Heart right ventricle (tissue), 16 donors: ENCODE measurements at regions not wholly inside any gene's neighbourhood (a gene's known extent, or its start where the extent isn't known, plus 50 kb on each side); places are given as distances from the start of the nearest gene placed in this dataset.

Experiments used
- ATAC-seq, 8 donors: fragments of 200-7000 bp; cut with Tn5 transposase; one replicate each; pipeline ENCODE4 v1.9.1; 2020; ENCODE audit warnings: mild to moderate bottlenecking in 8 of 8, moderate library complexity in 8 of 8, moderate number of reproducible peaks in 1 of 8
- DNase-seq, 2 donors: peaks; one replicate each; pipeline ENCODE4 v3.0.0-alpha.2; 2020
- H3K27ac ChIP-seq, 10 donors: fragments of 200-600 bp; sonication (generic) in 2 of 10; one replicate each; pipeline versions ENCODE4 v1.5.0 to v1.8.0; 2020 to 2022; ENCODE audit warnings: mild to moderate bottlenecking in 3 of 10
- H3K27me3 ChIP-seq, 7 donors: fragments of 200-600 bp; one replicate each; pipeline ENCODE4 v1.8.0; 2021 to 2022; ENCODE audit warnings: mild to moderate bottlenecking in 2 of 7
- H3K36me3 ChIP-seq, 9 donors: fragments of 200-600 bp; sonication (generic) in 1 of 9; one replicate each; pipeline versions ENCODE4 v1.5.0 to v1.8.0; 2020 to 2022; ENCODE audit warnings: mild to moderate bottlenecking in 2 of 9
- H3K4me1 ChIP-seq, 9 donors: fragments of 200-600 bp; sonication (generic) in 1 of 9; one replicate each; pipeline versions ENCODE4 v1.5.0 to v1.8.0; 2020 to 2022; ENCODE audit warnings: mild to moderate bottlenecking in 4 of 9
- H3K4me3 ChIP-seq, 10 donors: fragments of 200-600 bp; sonication (generic) in 2 of 10; one replicate each; pipeline versions ENCODE4 v1.5.0 to v1.8.0; 2020 to 2022; ENCODE audit warnings: mild to moderate bottlenecking in 7 of 10, moderate library complexity in 2 of 10
- H3K9me3 ChIP-seq, 11 donors: fragments of 200-600 bp in 10 of 11; sonication (generic) in 2 of 11; one replicate each; pipeline versions ENCODE4 v1.5.0 to v1.8.0; 2013 to 2022; ENCODE audit warnings: mild to moderate bottlenecking in 2 of 11, control low read depth in 1 of 11, moderate library complexity in 1 of 11
- WGBS, 2 donors: extraction: QIAGEN DNeasy Blood & Tissue Kit; methylation state at CpG; one replicate each; pipeline ENCODE4 v1.1.7; 2013; ENCODE audit warnings: inconsistent platforms in 1 of 2; 5-methylcytosine and 5-hydroxymethylcytosine counted together
- intact Hi-C, 10 donors: fragments of 100-400 bp; cut with DNase I; formaldehyde crosslinking; loops; one replicate each; pipeline versions ENCODE4 v1.11.1 to v1.14.2; 2022
- TF ChIP-seq, protein P1 (sequence below), 9 donors: fragments of 200-600 bp; sonication (generic) in 2 of 9; IDR thresholded peaks; one replicate each; pipeline versions ENCODE4 v1.5.0 to v1.8.0; 2021 to 2022; ENCODE audit warnings: antibody characterized with exemption in 9 of 9, mild to moderate bottlenecking in 5 of 9, moderate library complexity in 1 of 9
- donor health status: Arrhythmogenic right ventricular cardiomyopathy.
- donor health status: ischemic (EF 13 %, LVEDD 7.1; RV severe dilation, severe dysfunction).
- donor health status: healthy with polysubstance abuse.
- donor health status: DM: no; HTN: yes; CAD: no.
- donor health status: DM: no; HTN: no; CAD: no.
- donor health status: ischemic (EF 25% LVEDD 6.9; RV normal size, moderate dysfunction).
- donor health status: ischemic (EF 25% LVEDD 5.7; RV mildly dilated, moderate dysfunction).
- donor health status: healthy.
- donor health status: DM: yes; HTN: yes; CAD: no.
- donor health status: Ischemic cardiomyopathy.
- donor health status: ischemic (EF 35%, LVEDD 5.7; RV mildly dilated, moderate dysfunction).
- donor health status: nonischemic (EF 11% LVEDD 7.7; RV severe dilation, severe dysfunction).
- donor health status: DM: yes; HTN: yes; CAD: no.
- donor health status: PGD.
- donor health status: ischemic (EF 29% LVEDD 5.4; RV normal size, mild dysfunction).
- donor health status: nonischemic (EF 23%, LVEDD 6.1; RV moderate dilation, normal function).

DNA sequence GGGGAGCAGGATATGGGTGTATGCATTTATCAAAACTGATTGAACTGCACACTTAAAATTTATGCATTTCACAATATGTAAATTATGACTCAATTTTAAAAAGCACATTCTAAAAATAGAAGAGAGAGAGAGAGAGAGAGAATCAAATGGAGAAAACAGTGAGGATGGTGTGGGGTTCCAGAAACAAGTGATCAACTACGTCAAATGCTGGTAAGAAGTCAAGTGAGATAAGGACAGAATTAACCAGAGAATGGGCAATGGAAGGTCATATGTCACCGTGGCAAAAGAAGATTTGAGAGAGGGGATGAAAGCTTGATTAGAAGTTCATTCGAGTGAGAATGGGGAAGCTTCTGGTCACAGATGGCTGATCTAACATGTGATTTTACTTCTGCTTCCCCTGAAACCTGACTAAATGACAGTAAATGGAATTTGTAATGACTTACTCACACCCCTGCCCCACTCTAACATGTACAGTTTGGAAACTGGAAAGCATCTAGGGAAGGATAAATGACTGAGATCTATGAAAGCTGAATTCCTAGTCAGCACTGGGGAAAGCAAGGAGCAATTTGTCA is 276.5 kb upstream of the AMIGO2 start:
- intact Hi-C loops = no loop called here
- Histone ChIP-seq H3K4me1 (peaks cover 0 to 36% (median 5%) of the 10 kb centered on the region in 9 donors), H3K27ac (peak overlapping the region in 1 of 10 donors; percentile 76), H3K36me3 (no peaks in the 10 kb centered on the region), H3K27me3 (no peaks in the 10 kb centered on the region), H3K9me3 (peaks cover 0 to 4% (median 0%) of the 10 kb centered on the region in 11 donors), H3K4me3 (no peak overlapping the region)
- TF ChIP-seq, protein P1, sequence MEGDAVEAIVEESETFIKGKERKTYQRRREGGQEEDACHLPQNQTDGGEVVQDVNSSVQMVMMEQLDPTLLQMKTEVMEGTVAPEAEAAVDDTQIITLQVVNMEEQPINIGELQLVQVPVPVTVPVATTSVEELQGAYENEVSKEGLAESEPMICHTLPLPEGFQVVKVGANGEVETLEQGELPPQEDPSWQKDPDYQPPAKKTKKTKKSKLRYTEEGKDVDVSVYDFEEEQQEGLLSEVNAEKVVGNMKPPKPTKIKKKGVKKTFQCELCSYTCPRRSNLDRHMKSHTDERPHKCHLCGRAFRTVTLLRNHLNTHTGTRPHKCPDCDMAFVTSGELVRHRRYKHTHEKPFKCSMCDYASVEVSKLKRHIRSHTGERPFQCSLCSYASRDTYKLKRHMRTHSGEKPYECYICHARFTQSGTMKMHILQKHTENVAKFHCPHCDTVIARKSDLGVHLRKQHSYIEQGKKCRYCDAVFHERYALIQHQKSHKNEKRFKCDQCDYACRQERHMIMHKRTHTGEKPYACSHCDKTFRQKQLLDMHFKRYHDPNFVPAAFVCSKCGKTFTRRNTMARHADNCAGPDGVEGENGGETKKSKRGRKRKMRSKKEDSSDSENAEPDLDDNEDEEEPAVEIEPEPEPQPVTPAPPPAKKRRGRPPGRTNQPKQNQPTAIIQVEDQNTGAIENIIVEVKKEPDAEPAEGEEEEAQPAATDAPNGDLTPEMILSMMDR (IDR thresholded peaks at IDR 0.05) = no peak
- DNase-seq = no peak
- WGBS, 2 donors = 40 to 41% methylated on average over 3 of the region's 3 CpGs
- peak in 2 of 8 donors; percentile 45 to 47 for ATAC-seq

- H3K4me1 ChIP-seq = peaks cover 0 to 35% (median 0%) of the 10 kb centered on the region in 9 donors
- TF ChIP-seq, protein P1 (IDR thresholded peaks at IDR 0.05) = no peak
- DNase-seq (no peak), ATAC-seq (no peak)
- no peaks in the 10 kb centered on the region for H3K27me3 ChIP-seq
- no peak overlapping the region for H3K27ac ChIP-seq
- no peaks in the 10 kb centered on the region for H3K9me3 ChIP-seq
- H3K4me3 ChIP-seq = no peak overlapping the region
- WGBS, 2 donors = 72 to 89% methylated on average over 6 of the region's 6 CpGs
- H3K36me3 ChIP-seq = no peaks in the 10 kb centered on the region
- intact Hi-C loops = no loop called here
Observed at GRCh38 chr12:47353508-47353907, 273.7 kb upstream of the AMIGO2 start.

GRCh38 chr12:47352067-47352466 is 272.3 kb upstream of the AMIGO2 start:
- intact Hi-C loops = no loop called here
- H3K4me1 ChIP-seq = peaks cover 0 to 34% (median 0%) of the 10 kb centered on the region in 9 donors
- no peak overlapping the region for H3K4me3 ChIP-seq
- no peak for DNase-seq
- no peak for ATAC-seq
- TF ChIP-seq, protein P1 (IDR thresholded peaks at IDR 0.05) = no peak
- no peak overlapping the region for H3K27ac ChIP-seq
- no peaks in the 10 kb centered on the region for H3K27me3 ChIP-seq
- H3K36me3 ChIP-seq = no peaks in the 10 kb centered on the region
- WGBS, 2 donors = 92 to 94% methylated on average over 2 of the region's 2 CpGs
- no peaks in the 10 kb centered on the region for H3K9me3 ChIP-seq

GRCh38 chr12:47351526-47351925 is 271.8 kb upstream of the AMIGO2 start:
- Histone ChIP-seq H3K27ac (no peak overlapping the region), H3K36me3 (no peaks in the 10 kb centered on the region), H3K4me3 (no peak overlapping the region), H3K9me3 (no peaks in the 10 kb centered on the region), H3K4me1 (peaks cover 0 to 28% (median 0%) of the 10 kb centered on the region in 9 donors), H3K27me3 (no peaks in the 10 kb centered on the region)
- ATAC-seq (no peak), DNase-seq (no peak)
- 97 to 98% methylated on average over 2 of the region's 2 CpGs for WGBS, 2 donors
- TF ChIP-seq, protein P1 (IDR thresholded peaks at IDR 0.05) = no peak
- intact Hi-C loops = no loop called here
